Esophagus squamous epithelium (tissue), 4 donors: ENCODE measurements at regions not wholly inside any gene's neighbourhood (a gene's known extent, or its start where the extent isn't known, plus 50 kb on each side); places are given as distances from the start of the nearest gene placed in this dataset.

Source experiments
- CTCF ChIP-seq, 6 experiments: fragments of 450-650 bp in 4 of 6; fragments of 200-600 bp in 2 of 6; sonication (generic) in 2 of 6; IDR thresholded peaks; one replicate each; pipeline ENCODE4 v1.5.1; 2016 to 2019; ENCODE audit warnings: antibody characterized with exemption in 6 of 6, mild to moderate bottlenecking in 4 of 6, moderate library complexity in 4 of 6
- POLR2A ChIP-seq, 4 donors: fragments of 450-650 bp; IDR thresholded peaks; one replicate each; pipeline ENCODE4 v1.6.1; 2017; ENCODE audit warnings: antibody characterized with exemption in 4 of 4, mild to moderate bottlenecking in 4 of 4, moderate library complexity in 3 of 4

DNA sequence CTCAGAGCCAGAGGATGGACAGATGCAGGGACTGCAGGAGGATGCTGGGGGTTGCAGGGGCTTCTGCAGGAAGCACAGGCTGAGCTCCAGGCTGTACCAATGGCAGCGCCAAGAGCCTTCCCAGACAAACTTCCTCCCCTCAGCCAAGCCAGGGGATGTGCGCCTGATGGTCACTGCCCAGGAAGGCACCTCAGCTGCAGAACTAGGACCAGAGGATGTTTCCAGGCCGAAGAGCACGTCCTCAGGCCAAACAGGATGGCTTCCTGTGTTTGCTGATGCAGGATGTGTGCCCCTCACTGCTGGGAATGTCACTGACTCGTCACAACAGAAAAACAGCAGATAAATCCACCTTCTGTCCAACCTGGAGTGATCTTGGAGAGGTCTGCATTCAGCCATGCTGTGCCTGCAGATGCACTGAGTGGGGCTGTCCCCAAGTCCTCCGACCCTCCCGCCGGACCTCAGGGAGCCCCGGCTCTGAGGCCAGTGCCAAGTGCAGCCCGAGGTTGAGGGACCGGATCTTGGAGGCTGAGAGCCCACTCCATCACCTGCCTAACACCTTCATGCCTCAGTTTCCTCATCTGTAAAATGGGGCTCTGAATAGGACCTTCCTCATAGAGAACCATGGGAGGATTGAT is 152.5 kb upstream of the CHST15 start:
- TF ChIP-seq CTCF (IDR thresholded peaks at IDR 0.05) (no peak), POLR2A (IDR thresholded peaks at IDR 0.05) (no peak)
